ENCODE measurements at regions not wholly inside any gene's neighbourhood (a gene's known extent, or its start where the extent isn't known, plus 50 kb on each side); places are given as distances from the start of the nearest gene placed in this dataset.
"Not testable (repeated sequence)": the region's sequence is repeated elsewhere in the genome, so short reads cannot be mapped to it uniquely, and the experiment has no call there.

DNA sequence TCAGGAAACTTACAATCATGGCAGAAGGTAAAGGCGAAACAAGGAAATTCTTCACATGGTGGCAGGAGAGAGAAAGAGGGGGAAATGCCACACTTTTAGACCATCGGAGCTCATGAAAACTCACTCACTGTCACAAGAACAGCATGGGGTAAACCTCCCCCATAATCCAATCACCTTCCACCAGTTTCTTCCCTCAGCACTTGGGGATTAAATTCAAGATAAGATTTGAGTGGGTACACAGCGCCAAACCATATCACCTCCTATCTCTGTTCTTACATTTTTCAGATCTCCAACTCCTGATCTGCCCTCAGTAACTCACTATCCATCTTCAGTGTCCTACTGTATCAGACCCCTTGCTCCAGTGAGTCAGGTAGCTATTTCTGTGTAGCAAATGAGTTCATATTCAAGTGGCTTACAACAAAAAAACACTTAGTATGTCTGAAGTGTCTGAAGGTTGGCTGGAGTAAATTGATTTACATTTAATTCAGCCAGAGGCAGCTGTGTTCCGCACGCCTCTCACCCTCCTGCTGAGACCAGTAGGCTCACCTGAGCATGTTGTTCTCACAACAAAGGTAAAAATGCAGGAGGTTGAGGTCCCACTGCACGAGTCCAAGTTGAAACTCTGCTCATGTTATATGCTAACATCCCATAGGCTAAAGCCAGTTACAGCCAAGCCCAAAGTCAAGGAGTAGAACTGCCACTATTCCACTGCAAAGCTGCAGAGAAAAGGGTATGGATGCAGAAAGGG, 180.7 kb upstream of the LMCD1 start:
- H3K4me3 ChIP-seq (ENCODE audit: control insufficient read depth, low read depth, low read length): no peak overlapping the region
- TF ChIP-seq, protein P1, sequence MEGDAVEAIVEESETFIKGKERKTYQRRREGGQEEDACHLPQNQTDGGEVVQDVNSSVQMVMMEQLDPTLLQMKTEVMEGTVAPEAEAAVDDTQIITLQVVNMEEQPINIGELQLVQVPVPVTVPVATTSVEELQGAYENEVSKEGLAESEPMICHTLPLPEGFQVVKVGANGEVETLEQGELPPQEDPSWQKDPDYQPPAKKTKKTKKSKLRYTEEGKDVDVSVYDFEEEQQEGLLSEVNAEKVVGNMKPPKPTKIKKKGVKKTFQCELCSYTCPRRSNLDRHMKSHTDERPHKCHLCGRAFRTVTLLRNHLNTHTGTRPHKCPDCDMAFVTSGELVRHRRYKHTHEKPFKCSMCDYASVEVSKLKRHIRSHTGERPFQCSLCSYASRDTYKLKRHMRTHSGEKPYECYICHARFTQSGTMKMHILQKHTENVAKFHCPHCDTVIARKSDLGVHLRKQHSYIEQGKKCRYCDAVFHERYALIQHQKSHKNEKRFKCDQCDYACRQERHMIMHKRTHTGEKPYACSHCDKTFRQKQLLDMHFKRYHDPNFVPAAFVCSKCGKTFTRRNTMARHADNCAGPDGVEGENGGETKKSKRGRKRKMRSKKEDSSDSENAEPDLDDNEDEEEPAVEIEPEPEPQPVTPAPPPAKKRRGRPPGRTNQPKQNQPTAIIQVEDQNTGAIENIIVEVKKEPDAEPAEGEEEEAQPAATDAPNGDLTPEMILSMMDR (IDR thresholded peaks at IDR 0.05; ENCODE audit: control insufficient read depth, insufficient read depth, low read depth, low read length, missing control alignments): no peak
- no peak for DNase-seq (ENCODE audit: low read depth)

DNA sequence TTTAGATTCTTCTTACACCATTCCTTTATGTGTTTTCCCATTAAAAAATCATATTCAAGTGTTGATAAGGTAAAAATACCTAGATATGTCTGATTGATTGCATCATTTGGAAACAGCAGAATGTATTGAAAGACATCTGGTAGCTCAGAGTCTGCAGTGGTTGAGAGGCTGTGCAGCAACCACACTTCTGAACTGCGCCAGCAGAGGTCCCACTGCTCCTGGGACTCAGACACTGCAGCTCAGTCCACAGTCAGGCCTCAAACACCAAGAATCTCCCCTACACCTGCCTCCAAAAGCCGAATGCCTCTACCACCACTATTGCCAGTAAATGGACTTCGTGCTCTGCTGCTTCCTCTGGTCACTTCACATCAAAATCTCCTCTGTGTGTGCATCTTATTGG, 176.9 kb upstream of the LMCD1 start:
- no peak overlapping the region for H3K4me3 ChIP-seq (ENCODE audit: control insufficient read depth, low read depth, low read length)
- DNase-seq (ENCODE audit: low read depth): peak; percentile 4
- TF ChIP-seq, protein P1 (IDR thresholded peaks at IDR 0.05; ENCODE audit: control insufficient read depth, insufficient read depth, low read depth, low read length, missing control alignments): peak; percentile 75

DNA sequence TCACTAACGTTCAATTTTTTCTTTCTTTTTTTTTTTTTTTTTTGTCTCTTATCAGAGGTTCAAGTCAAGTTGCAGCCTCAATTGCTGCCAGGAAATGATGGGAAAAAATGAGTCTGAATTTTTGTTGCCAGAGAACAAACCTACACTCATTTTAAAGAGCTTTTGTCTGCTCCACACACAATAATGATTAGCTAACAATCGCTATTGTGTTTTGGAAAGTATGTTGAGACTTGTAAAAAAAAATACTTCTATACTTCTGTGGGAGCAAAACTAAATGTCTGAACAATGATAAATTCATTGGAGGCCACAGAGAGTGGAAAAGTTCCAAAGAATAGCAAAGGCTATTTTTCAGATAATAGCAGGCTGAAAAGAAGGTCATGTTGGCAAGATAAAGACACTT, 176.3 kb upstream of the LMCD1 start:
- DNase-seq (ENCODE audit: low read depth): no peak
- no peak overlapping the region for H3K4me3 ChIP-seq (ENCODE audit: control insufficient read depth, low read depth, low read length)
- TF ChIP-seq, protein P1 (IDR thresholded peaks at IDR 0.05; ENCODE audit: control insufficient read depth, insufficient read depth, low read depth, low read length, missing control alignments): no peak

DNA sequence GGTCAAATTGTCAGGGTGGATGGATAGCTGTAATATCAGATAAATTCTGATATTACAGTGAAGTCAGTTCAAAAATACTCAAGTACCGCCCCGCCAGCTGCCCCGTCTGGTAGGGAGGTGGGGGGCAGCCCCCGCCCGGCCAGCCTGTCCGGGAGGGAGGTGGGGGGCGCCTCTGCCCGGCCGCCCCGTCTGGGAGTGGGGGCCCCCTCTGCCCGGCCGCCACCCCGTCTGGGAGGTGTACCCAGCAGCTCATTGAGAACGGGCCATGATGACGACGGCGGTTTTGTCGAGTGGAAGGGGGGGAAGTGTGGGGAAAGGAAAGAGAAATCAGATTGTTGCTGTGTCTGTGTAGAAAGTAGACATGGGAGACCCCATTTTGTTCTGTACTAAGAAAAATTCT, 175.8 kb upstream of the LMCD1 start:
- not testable (repeated sequence) for H3K4me3 ChIP-seq (ENCODE audit: control insufficient read depth, low read depth, low read length); DNase-seq (ENCODE audit: low read depth)

DNA sequence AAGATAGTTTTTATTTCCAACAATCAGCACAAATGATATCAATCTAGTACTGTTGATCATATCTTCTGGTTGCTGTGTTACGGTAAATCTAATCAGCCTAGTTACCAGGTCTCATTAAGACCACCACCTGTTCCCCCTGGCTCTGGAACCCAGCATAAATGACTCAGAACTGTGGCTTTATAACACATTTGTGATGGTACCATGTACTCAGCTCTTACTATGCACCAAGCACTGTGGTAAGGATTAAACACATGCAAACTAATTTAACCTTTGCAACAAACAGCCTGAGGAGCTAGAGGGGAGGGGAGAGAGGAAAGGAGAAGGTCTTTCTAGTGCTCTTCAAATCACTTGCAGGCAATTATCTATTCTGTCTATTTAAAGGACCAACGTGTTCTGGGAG, 173.9 kb upstream of the LMCD1 start:
- TF ChIP-seq, protein P1 (IDR thresholded peaks at IDR 0.05; ENCODE audit: control insufficient read depth, insufficient read depth, low read depth, low read length, missing control alignments): no peak
- H3K4me3 ChIP-seq (ENCODE audit: control insufficient read depth, low read depth, low read length): no peak overlapping the region
- no peak for DNase-seq (ENCODE audit: low read depth)

DNA sequence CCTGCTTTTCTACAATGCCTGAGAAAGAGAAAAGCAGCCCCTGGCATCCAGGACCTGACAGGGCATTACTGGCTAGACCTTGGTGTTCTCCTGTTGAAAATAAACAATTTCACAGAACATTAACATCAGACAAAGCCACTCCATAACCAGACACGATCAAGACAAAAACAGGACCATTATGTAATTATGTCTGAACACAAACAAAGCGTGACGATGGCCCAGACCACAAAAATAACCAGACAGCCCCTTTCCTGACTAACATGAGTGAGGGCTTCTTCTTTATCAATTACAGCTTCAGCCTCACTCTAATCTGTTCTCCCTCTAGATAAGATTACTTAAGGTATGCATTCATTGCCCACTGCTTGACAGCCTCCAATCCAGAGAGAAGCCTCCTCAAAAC, 172.7 kb upstream of the LMCD1 start:
- TF ChIP-seq, protein P1 (IDR thresholded peaks at IDR 0.05; ENCODE audit: control insufficient read depth, insufficient read depth, low read depth, low read length, missing control alignments): no peak
- DNase-seq (ENCODE audit: low read depth): no peak
- H3K4me3 ChIP-seq (ENCODE audit: control insufficient read depth, low read depth, low read length): no peak overlapping the region

DNA sequence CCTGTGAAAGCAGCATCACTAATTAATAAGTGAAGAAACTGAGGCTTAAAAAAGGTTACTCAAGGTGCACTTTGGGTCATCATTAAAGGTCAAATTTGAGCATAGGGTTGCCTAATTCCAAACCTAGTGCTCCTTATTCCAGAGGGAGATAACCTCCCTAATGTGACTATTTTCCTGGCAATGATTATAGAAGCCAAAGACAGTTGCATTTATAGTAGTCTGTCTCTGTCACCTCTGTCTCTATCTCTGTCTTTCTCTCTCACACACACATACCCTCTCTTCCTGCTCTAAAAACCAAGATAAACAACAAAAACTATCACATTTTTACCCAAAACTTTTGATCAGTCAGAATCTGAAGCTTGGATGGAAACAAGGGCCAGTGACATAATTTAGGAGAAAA, 172.0 kb upstream of the LMCD1 start:
- TF ChIP-seq, protein P1 (IDR thresholded peaks at IDR 0.05; ENCODE audit: control insufficient read depth, insufficient read depth, low read depth, low read length, missing control alignments): no peak
- H3K4me3 ChIP-seq (ENCODE audit: control insufficient read depth, low read depth, low read length): no peak overlapping the region
- DNase-seq (ENCODE audit: low read depth): no peak
